Transverse colon (tissue), 4 donors: ENCODE measurements at regions not wholly inside any gene's neighbourhood (a gene's known extent, or its start where the extent isn't known, plus 50 kb on each side); places are given as distances from the start of the nearest gene placed in this dataset.
A peak's percentile ranks its signal among the peaks of the same experiment; 100 is the strongest.

ENCODE experiments used
- DNase-seq: peaks from one replicate; pipeline ENCODE4 v3.0.0-alpha.2; 2019
- H3K27ac ChIP-seq, 4 donors: fragments of 200-600 bp; sonication (generic); 2 replicates each; pipeline ENCODE4 v1.5.1; 2016 to 2018; ENCODE audit warnings: inconsistent platforms in 4 of 4
- H3K27me3 ChIP-seq: fragments of 200-600 bp; sonication (generic); 2 replicates; pipeline ENCODE4 v1.5.1; 2017; ENCODE audit warnings: inconsistent platforms
- H3K36me3 ChIP-seq, 4 donors: fragments of 200-600 bp; sonication (generic); 2 replicates each; pipeline ENCODE4 v1.5.1; 2017 to 2019; ENCODE audit warnings: inconsistent platforms in 4 of 4
- H3K4me1 ChIP-seq, 4 donors: fragments of 200-600 bp; sonication (generic); 2 replicates each; pipeline ENCODE4 v1.5.1; 2017 to 2020; ENCODE audit warnings: inconsistent platforms in 4 of 4
- H3K4me3 ChIP-seq, 4 donors: fragments of 200-600 bp; sonication (generic); 1 replicate in 1 of 4; 2 replicates in 3 of 4; pipeline versions ENCODE4 v1.5.1 to v1.6.1; 2017 to 2019; ENCODE audit warnings: inconsistent platforms in 4 of 4
- H3K9me3 ChIP-seq, 2 donors: fragments of 200-600 bp; sonication (generic); 2 replicates each; pipeline ENCODE4 v1.5.1; 2017 to 2019; ENCODE audit warnings: inconsistent platforms in 2 of 2
- EP300 ChIP-seq: sonication (generic); formaldehyde crosslinking; IDR thresholded peaks from one replicate; pipeline ENCODE4 v1.6.1; 2017; ENCODE audit warnings: antibody characterized with exemption, low read depth
- POLR2A ChIP-seq: fragments of 450-650 bp; IDR thresholded peaks from one replicate; pipeline ENCODE4 v1.6.1; 2016; ENCODE audit warnings: antibody characterized with exemption, mild to moderate bottlenecking, moderate library complexity
- POLR2AphosphoS5 ChIP-seq, 3 donors: sonication (generic); formaldehyde crosslinking; IDR thresholded peaks; one replicate each; pipeline ENCODE4 v1.6.1; 2016; ENCODE audit warnings: antibody characterized with exemption in 3 of 3
- WGBS, 2 donors: methylation state at CpG; one replicate each; pipeline ENCODE4 v1.1.5; 2018; ENCODE audit warnings: low coverage in 1 of 2; 5-methylcytosine and 5-hydroxymethylcytosine counted together
- in situ Hi-C, 4 donors: fragments of 200-750 bp; cut with MboI; loops; one replicate each; pipeline versions ENCODE4 v1.15.0 to v1.15.1; 2017; ENCODE audit warnings: low sequenced_read_pairs in 3 of 4, low pct_ligation_motif_present in 1 of 4, low pct_unique_long_range_greater_than_20kb in 1 of 4
- intact Hi-C: fragments of 100-400 bp; cut with DNase I; formaldehyde crosslinking; loops from one replicate; pipeline ENCODE4 v1.15.1; 2023; ENCODE audit warnings: low total_unique reads
- TF ChIP-seq, protein P1 (sequence below), 5 experiments: fragments of 200-600 bp in 3 of 5; fragments of 450-650 bp in 2 of 5; sonication (generic) in 3 of 5; IDR thresholded peaks; 1 replicate in 2 of 5; 2 replicates in 3 of 5; pipeline ENCODE4 v1.5.1; 2016 to 2017; ENCODE audit warnings: antibody characterized with exemption in 5 of 5, inconsistent platforms in 3 of 5, mild to moderate bottlenecking in 2 of 5, moderate library complexity in 1 of 5

DNA sequence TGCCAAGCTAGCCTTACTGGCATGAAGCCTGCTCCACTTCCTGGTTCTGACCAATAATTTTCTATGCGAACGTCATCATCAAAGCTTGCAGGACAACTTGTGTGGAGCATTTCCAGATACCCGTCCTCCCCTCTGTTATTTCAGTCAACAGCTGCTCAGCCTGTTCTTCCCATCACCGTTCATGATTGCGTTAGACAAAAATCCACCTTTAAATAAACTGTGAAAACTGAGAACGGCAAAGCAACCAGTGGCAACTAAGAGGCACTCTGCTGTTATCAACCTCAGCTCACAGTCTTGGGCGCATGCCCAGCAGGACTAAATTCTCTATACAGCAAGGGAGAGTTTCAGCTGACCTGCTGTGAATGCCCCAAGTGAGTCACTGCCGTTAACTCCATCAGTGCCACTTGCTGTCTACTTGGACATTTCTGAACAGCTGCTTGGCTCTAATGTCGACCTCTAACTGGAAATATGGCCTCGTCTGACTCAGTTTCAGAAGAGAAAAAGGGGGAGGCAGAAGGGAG, 207.4 kb upstream of the RUNX1 start:
- 17 to 32% methylated on average over 4 to 10 of the region's 10 CpGs for WGBS, 2 donors
- TF ChIP-seq EP300 (peak; percentile 59), POLR2A (no peak), POLR2AphosphoS5 (IDR thresholded peaks at IDR 0.05) (peak in 1 of 3 donors; percentile 53)
- TF ChIP-seq, protein P1, sequence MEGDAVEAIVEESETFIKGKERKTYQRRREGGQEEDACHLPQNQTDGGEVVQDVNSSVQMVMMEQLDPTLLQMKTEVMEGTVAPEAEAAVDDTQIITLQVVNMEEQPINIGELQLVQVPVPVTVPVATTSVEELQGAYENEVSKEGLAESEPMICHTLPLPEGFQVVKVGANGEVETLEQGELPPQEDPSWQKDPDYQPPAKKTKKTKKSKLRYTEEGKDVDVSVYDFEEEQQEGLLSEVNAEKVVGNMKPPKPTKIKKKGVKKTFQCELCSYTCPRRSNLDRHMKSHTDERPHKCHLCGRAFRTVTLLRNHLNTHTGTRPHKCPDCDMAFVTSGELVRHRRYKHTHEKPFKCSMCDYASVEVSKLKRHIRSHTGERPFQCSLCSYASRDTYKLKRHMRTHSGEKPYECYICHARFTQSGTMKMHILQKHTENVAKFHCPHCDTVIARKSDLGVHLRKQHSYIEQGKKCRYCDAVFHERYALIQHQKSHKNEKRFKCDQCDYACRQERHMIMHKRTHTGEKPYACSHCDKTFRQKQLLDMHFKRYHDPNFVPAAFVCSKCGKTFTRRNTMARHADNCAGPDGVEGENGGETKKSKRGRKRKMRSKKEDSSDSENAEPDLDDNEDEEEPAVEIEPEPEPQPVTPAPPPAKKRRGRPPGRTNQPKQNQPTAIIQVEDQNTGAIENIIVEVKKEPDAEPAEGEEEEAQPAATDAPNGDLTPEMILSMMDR (IDR thresholded peaks at IDR 0.05) = no peak
- Histone ChIP-seq H3K27ac (peak overlapping the region; percentile 62 to 70 (median 69)), H3K4me3 (peak overlapping the region in 2 of 4 donors; percentile 10), H3K9me3 (no peaks in the 10 kb centered on the region), H3K36me3 (no peaks in the 10 kb centered on the region), H3K27me3 (no peaks in the 10 kb centered on the region), H3K4me1 (peaks cover 7 to 33% (median 20%) of the 10 kb centered on the region in 4 donors)
- peak; percentile 78 for DNase-seq
- in situ Hi-C loops = no loop called here
- intact Hi-C loops = no loop called here

DNA sequence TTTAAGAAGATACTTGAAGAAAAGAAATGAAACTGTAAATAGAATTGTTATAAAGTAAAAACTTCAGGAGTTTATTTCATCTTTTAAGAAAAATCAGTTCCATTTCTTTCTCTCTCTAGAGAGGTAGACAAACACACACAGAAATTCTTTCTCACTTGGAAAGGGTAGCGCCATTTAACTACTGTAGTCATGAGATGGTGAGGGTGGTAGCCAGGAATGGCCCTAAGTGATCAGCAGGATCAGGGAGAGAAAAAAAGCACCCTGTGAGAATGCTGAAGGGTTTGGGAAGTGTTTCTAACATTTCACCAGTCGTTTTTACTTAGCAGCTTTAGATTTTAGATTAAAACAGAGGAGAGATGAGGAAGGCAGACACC, 205.7 kb upstream of the RUNX1 start:
- in situ Hi-C loops (no loop called here), intact Hi-C loops (no loop called here)
- no peaks in the 10 kb centered on the region for H3K27me3 ChIP-seq
- DNase-seq = no peak
- no peaks in the 10 kb centered on the region for H3K36me3 ChIP-seq
- no peak overlapping the region for H3K4me3 ChIP-seq
- peak overlapping the region in 2 of 4 donors; percentile 9 to 45 for H3K27ac ChIP-seq
- H3K9me3 ChIP-seq = no peaks in the 10 kb centered on the region
- H3K4me1 ChIP-seq = peaks cover 7 to 33% (median 20%) of the 10 kb centered on the region in 4 donors
- TF ChIP-seq, protein P1 (IDR thresholded peaks at IDR 0.05) = no peak
- TF ChIP-seq EP300 (no peak), POLR2A (no peak), POLR2AphosphoS5 (IDR thresholded peaks at IDR 0.05) (no peak)
- 74 to 75% methylated on average over 1 to 2 of the region's 2 CpGs for WGBS, 2 donors

DNA sequence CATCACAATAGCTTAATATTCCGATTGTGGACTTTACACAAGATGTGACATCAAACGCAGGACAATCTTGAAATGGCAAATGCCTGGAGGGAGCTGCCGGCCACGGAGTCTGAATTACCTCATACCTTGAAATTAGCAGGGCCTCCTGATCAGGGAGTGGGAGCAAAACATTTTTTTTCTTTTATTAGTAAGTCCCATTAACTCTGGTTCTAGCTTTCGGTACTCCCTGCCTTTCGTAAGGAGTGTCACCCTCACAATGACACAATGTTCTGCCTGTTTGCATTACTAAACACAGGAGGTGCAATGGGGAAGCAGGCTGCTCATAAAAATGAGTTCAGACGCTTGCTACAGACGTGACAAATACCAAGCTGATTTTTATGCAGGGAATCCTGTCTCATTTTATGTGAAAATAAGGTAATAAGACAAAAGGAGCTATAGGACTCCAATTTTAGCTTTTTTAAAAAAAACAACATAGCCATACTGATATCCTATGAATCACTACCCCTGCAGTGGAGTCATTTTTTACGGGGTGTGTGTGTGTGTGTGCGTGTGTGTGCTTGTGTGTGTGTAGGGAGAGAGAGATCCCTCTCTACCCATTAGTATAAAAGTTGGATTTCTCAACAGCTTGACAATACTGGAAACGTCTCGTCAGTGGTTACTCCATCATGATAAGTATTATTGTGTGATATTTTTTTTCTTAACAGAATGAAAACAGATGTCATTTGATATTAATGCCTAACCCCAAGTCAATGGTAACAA, 205.1 kb upstream of the RUNX1 start:
- peak; percentile 44 for DNase-seq
- H3K27ac ChIP-seq = peak overlapping the region in 3 of 4 donors; percentile 8 to 45 (median 9)
- intact Hi-C loops = no loop called here
- peak in 2 of 3 donors; percentile 45 to 67 for TF ChIP-seq POLR2AphosphoS5 (IDR thresholded peaks at IDR 0.05)
- TF ChIP-seq EP300 = no peak
- in situ Hi-C loops = no loop called here
- H3K27me3 ChIP-seq = no peaks in the 10 kb centered on the region
- 47 to 56% methylated on average over 12 of the region's 12 CpGs for WGBS, 2 donors
- peaks cover 7 to 33% (median 20%) of the 10 kb centered on the region in 4 donors for H3K4me1 ChIP-seq
- no peaks in the 10 kb centered on the region for H3K36me3 ChIP-seq
- H3K9me3 ChIP-seq = no peaks in the 10 kb centered on the region
- no peak overlapping the region for H3K4me3 ChIP-seq

- in situ Hi-C loops = no loop called here
These were observed 203.7 kb upstream of the RUNX1 start for GRCh38 chr21:35252831-35253230.

More at GRCh38 chr21:35252831-35253230, 203.7 kb upstream of the RUNX1 start:
- DNase-seq = no peak
- H3K27me3 ChIP-seq = no peaks in the 10 kb centered on the region
- H3K4me1 ChIP-seq = peaks cover 7 to 33% (median 19%) of the 10 kb centered on the region in 4 donors
- intact Hi-C loops = no loop called here
- H3K9me3 ChIP-seq = no peaks in the 10 kb centered on the region
- TF ChIP-seq EP300 = no peak
- no peak for TF ChIP-seq POLR2AphosphoS5 (IDR thresholded peaks at IDR 0.05)
- TF ChIP-seq, protein P1 (IDR thresholded peaks at IDR 0.05) = no peak
- no peak for TF ChIP-seq POLR2A
- no peaks in the 10 kb centered on the region for H3K36me3 ChIP-seq
- no peak overlapping the region for H3K4me3 ChIP-seq
- 77 to 100% methylated on average over 1 to 2 of the region's 2 CpGs for WGBS, 2 donors
- H3K27ac ChIP-seq = no peak overlapping the region
